ENCODE measurements at regions not wholly inside any gene's neighbourhood (a gene's known extent, or its start where the extent isn't known, plus 50 kb on each side); places are given as distances from the start of the nearest gene placed in this dataset.
A peak's percentile ranks its signal among the peaks of the same experiment; 100 is the strongest.
"Not testable (repeated sequence)": the region's sequence is repeated elsewhere in the genome, so short reads cannot be mapped to it uniquely, and the experiment has no call there.

DNA sequence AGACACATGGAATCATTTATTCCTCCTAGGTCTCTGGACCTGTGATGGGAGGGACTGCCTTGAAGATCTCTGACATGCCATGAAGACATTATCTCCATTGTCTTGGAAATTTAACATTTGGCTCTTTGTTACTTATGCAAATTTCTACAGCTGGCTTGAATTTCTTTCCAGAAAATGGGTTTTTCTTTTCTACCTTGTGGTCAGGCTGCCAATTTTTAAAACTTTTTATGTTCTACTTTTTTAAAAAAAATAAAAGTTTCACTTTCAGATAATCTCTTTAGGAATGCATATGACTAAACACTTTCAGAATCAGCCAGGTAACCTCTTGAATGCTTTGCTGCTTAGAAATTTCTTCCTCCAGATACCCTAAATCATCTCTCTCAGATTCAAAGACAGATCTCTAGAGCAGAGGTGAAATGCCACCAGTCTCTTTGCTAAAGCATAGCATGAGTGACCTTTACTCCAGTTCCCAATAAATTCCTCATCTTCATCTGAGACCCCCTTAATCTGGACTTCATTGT is 209.6 kb downstream of the RPRM start:
- Mint-ChIP-seq H3K9me3 (peaks cover 8 to 10% of the 10 kb centered on the region in 2 donors), H3K4me3 (no peak overlapping the region), H3K36me3 (no peaks in the 10 kb centered on the region), H3K27ac (no peak overlapping the region), H3K27me3 (no peaks in the 10 kb centered on the region), H3K4me1 (no peaks in the 10 kb centered on the region)
- no peak for ATAC-seq (replicated peaks)
- no peak for DNase-seq

GRCh38 chr2:153256876-153257275 is 221.7 kb downstream of the RPRM start:
- not testable (repeated sequence) for DNase-seq

DNA sequence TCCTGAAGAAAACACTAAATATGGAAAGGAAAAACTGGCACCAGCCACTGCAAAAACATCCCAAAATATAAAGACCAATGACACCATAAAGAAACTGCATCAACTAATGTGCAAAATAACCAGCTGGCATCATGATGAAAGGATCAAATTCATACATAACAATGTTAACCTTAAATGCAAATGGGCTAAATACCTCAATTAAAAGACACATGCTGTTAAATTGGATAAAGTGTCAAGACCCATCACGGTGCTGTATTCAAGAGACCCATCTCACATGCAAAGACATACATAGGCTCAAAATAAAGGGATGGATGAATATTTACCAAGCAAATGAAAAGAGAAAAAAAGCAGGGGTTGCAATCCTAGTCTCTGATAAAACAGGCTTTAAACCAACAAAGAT is 231.9 kb downstream of the RPRM start:
- not testable (repeated sequence) for H3K27me3 Mint-ChIP-seq; H3K36me3 Mint-ChIP-seq; H3K4me1 Mint-ChIP-seq; H3K27ac Mint-ChIP-seq; H3K4me3 Mint-ChIP-seq; DNase-seq; ATAC-seq (replicated peaks)
- peaks cover 7 to 11% of the 10 kb centered on the region in 2 donors for H3K9me3 Mint-ChIP-seq

More at GRCh38 chr2:153256876-153257275, 221.7 kb downstream of the RPRM start:
- H3K27ac Mint-ChIP-seq; H3K4me3 Mint-ChIP-seq; H3K36me3 Mint-ChIP-seq; H3K4me1 Mint-ChIP-seq; ATAC-seq (replicated peaks); H3K27me3 Mint-ChIP-seq: not testable (repeated sequence)
- peaks cover 5 to 10% of the 10 kb centered on the region in 2 donors for H3K9me3 Mint-ChIP-seq

GRCh38 chr2:153235516-153235915 is 243.0 kb downstream of the RPRM start:
- Mint-ChIP-seq H3K4me1 (no peaks in the 10 kb centered on the region), H3K36me3 (no peaks in the 10 kb centered on the region)
- ATAC-seq (replicated peaks) = peak; percentile 48 to 72

DNA sequence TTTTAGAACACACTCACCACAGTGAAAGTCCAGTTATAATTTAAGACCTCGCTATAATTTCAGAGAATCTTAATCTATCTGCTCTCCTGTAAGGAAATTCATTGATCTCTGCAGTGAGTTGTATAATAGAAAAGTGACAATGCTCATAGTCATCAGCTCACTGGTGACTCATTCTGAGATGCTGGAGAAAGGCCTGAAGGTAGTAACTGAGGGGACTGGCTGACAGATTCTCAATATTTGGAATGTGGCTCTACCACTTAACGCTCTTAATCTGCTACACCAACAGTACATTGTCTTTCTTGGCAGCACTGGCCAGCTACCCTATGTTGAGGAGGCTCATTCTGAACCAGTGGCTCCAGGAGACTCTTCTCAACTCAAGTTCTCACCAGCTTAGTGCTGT is 246.1 kb downstream of the RPRM start:
- ATAC-seq (replicated peaks) (no peak), DNase-seq (no peak)
- no peaks in the 10 kb centered on the region for H3K27me3 Mint-ChIP-seq
- no peak overlapping the region for H3K27ac Mint-ChIP-seq
- H3K4me3 Mint-ChIP-seq = no peak overlapping the region
- no peaks in the 10 kb centered on the region for H3K36me3 Mint-ChIP-seq
- H3K4me1 Mint-ChIP-seq = no peaks in the 10 kb centered on the region
- H3K9me3 Mint-ChIP-seq = peaks cover 2 to 7% of the 10 kb centered on the region in 2 donors

More at GRCh38 chr2:153235516-153235915, 243.0 kb downstream of the RPRM start:
- no peak for DNase-seq
- H3K9me3 Mint-ChIP-seq = peaks cover 3 to 7% of the 10 kb centered on the region in 2 donors
- no peak overlapping the region for H3K27ac Mint-ChIP-seq
- H3K27me3 Mint-ChIP-seq = no peaks in the 10 kb centered on the region
- H3K4me3 Mint-ChIP-seq = no peak overlapping the region

- ATAC-seq (replicated peaks) (no peak), DNase-seq (no peak)
- H3K36me3 Mint-ChIP-seq = no peaks in the 10 kb centered on the region
- no peak overlapping the region for H3K27ac Mint-ChIP-seq
- no peaks in the 10 kb centered on the region for H3K4me1 Mint-ChIP-seq
- H3K27me3 Mint-ChIP-seq = no peaks in the 10 kb centered on the region
- H3K4me3 Mint-ChIP-seq = no peak overlapping the region
- peaks cover 4 to 6% of the 10 kb centered on the region in 2 donors for H3K9me3 Mint-ChIP-seq
These were observed 247.6 kb downstream of the RPRM start for GRCh38 chr2:153230977-153231376.

DNA sequence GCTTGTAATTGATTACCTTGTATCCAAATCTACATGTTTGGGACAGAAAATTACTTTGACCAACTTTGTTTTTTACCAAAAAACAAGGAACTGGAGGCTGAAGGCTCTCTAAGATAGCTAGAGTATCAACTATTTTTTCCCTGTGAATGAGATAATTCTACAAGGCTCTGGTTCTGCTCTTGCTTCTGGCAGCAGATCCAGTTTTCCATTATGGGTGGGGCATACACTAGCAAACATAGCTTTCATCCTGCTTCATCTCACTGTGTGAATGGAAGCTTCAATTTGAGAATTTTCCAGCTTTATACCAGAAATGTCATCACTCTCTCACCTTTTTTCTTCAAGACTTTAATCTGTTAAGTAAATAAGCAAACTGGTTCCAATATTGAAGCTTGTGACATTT is 249.7 kb downstream of the RPRM start:
- Mint-ChIP-seq H3K4me3 (no peak overlapping the region), H3K36me3 (no peaks in the 10 kb centered on the region), H3K27ac (no peak overlapping the region), H3K27me3 (no peaks in the 10 kb centered on the region), H3K4me1 (no peaks in the 10 kb centered on the region), H3K9me3 (peaks cover 1 to 4% of the 10 kb centered on the region in 2 donors)
- DNase-seq (no peak), ATAC-seq (replicated peaks) (no peak)

GRCh38 chr2:153227981-153228380 is 250.6 kb downstream of the RPRM start:
- Mint-ChIP-seq H3K9me3 (peaks cover 1 to 4% of the 10 kb centered on the region in 2 donors), H3K27me3 (no peaks in the 10 kb centered on the region), H3K4me3 (no peak overlapping the region), H3K36me3 (no peaks in the 10 kb centered on the region), H3K27ac (no peak overlapping the region), H3K4me1 (no peaks in the 10 kb centered on the region)
- ATAC-seq (replicated peaks) (no peak), DNase-seq (no peak)

DNA sequence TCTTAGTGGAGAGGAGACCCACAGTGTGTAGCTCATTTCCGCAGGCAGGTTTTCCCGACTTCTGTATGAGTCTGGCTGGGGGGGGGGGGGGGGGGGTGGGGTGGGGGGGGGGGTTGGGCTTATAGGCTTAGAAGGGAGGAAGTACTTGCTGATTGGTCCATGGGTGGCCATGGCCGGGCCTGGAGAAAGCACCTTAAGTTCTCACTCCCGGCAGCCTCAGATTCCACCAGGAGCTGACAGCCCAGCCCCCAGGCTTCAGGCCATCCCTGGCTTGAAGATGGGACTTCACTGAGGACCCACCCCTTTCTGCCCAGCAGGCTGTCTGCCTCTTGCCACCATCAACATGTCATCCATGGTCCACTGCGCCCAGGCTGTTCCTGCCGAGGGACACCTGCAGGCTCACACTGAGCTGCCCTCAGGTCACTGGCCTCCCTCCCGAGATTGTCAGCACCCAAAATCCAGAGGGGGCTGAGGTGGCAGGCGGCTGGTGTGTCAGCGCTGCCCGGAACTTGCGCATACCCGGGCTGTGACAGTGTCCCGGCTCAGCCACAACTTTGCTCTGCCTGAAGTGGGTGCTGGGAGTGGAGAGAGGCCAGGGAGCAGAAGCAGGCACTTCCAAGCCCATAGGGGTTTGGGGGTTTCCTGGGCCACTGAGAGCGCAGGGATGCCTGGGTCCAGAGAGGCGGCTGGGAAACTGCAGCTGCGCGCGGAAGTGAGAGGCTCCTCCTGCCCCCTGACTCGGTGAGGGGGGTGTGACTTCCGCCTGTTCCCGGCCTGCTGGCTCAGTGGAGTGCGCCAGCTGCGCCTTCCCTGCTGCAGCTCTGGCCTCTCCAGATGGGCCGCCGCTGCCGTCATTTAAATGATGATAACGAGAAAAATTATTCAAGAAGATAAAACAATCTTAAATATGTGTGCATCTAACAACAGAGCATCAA is 256.1 kb downstream of the RPRM start:
- DNase-seq = no peak
- H3K9me3 Mint-ChIP-seq = peaks cover 4 to 5% of the 10 kb centered on the region in 2 donors
- H3K4me3 Mint-ChIP-seq = no peak overlapping the region
- H3K27ac Mint-ChIP-seq = no peak overlapping the region
- no peaks in the 10 kb centered on the region for H3K27me3 Mint-ChIP-seq
- H3K36me3 Mint-ChIP-seq = no peaks in the 10 kb centered on the region
- H3K4me1 Mint-ChIP-seq = no peaks in the 10 kb centered on the region
- no peak for ATAC-seq (replicated peaks)

DNA sequence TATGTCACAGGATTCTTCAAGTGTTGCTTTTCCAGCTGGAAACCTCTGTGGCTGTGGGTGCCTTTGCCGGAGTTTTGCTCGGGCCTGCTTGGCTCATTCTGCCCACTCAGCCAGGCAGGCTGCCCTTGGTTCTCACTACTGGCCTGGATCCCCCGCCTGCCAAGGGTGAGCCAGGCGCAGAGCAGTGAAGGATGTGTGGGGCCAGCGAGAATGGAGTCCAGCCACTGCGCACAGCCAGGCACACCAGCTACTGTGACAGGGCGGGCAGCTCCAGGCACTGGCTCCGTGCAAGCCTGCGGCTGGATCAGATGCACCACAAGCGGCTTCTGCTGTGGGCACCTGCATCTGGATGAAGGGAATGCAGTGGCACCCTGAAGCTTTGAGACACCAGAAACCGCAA is 257.1 kb downstream of the RPRM start:
- H3K4me1 Mint-ChIP-seq = no peaks in the 10 kb centered on the region
- no peaks in the 10 kb centered on the region for H3K36me3 Mint-ChIP-seq
- ATAC-seq (replicated peaks) (no peak), DNase-seq (no peak)
- no peak overlapping the region for H3K27ac Mint-ChIP-seq
- H3K27me3 Mint-ChIP-seq = no peaks in the 10 kb centered on the region
- H3K9me3 Mint-ChIP-seq = peaks cover under 1 to 4% of the 10 kb centered on the region in 2 donors
- no peak overlapping the region for H3K4me3 Mint-ChIP-seq

DNA sequence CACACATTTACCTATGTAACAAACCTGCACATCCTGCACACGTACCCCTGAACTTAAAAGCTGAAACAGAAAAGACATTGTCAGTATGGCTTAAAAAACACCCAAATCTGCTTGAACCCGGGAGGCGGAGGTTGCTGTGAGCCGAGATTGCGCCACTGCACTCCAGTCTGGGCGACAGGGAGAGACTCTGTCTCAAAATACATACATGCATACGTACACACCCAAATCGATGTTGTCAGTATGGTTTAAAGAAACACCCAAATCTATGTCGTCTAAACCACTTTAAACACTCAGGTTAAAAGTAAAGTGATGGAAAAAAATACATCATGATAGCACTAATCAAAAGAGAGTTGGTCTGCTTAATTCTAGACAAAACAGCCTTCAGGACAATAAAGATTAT is 257.5 kb downstream of the RPRM start:
- Mint-ChIP-seq H3K27me3 (no peaks in the 10 kb centered on the region), H3K4me3 (no peak overlapping the region), H3K27ac (no peak overlapping the region), H3K36me3 (no peaks in the 10 kb centered on the region), H3K4me1 (no peaks in the 10 kb centered on the region), H3K9me3 (peaks cover 0 to 4% of the 10 kb centered on the region in 2 donors)
- DNase-seq = no peak
- no peak for ATAC-seq (replicated peaks)

DNA sequence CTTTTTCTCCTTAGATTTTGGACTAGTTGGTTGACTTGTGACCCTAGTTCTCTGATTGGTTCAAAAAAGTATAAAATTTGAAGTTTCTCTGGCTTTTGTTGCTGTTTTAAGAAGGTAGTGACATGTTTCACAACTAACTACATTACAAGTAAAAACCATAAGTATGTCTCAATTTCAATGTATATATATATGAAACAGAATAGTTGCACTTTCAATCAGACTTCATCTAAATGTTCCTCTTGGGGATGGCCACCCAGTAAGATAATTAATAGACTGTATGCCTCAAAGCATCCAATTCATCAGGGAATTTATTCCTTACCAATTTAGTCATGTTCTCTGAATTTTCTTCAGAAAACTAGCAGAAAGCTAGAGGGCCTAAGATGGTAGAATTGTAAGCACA is 259.7 kb downstream of the RPRM start:
- ATAC-seq (replicated peaks) = no peak
- Mint-ChIP-seq H3K4me1 (no peaks in the 10 kb centered on the region), H3K4me3 (no peak overlapping the region), H3K27me3 (no peaks in the 10 kb centered on the region), H3K9me3 (peaks cover 0 to 4% of the 10 kb centered on the region in 2 donors), H3K36me3 (no peaks in the 10 kb centered on the region), H3K27ac (no peak overlapping the region)
- DNase-seq = no peak

GRCh38 chr2:153214337-153214736 is 264.2 kb downstream of the RPRM start:
- DNase-seq (no peak), ATAC-seq (replicated peaks) (no peak)
- Mint-ChIP-seq H3K27me3 (no peaks in the 10 kb centered on the region), H3K4me1 (no peaks in the 10 kb centered on the region), H3K36me3 (no peaks in the 10 kb centered on the region), H3K9me3 (no peaks in the 10 kb centered on the region), H3K27ac (no peak overlapping the region), H3K4me3 (no peak overlapping the region)

DNA sequence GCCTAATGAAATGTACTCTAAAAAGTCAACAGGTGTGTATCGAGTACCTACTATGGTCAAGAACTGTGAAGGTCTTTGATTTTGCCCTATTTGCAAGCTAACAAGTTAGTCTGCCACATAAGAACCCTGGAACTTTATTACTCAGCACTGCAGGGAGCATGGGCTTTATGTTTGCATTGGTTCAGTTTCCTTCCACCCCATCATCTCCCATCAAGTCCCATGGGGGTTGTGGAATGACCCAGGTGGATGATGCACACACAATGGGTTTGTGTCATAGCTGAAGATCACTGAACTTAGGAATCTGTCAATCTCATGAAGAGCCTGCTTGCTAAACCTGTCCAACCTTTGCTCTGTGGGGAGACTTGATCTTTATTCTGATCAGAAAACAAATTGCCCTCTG is 265.5 kb downstream of the RPRM start:
- DNase-seq (no peak), ATAC-seq (replicated peaks) (peak in 1 of 2 donors; percentile 19)
- Mint-ChIP-seq H3K4me3 (no peak overlapping the region), H3K27me3 (no peaks in the 10 kb centered on the region), H3K9me3 (no peaks in the 10 kb centered on the region), H3K27ac (no peak overlapping the region), H3K4me1 (no peaks in the 10 kb centered on the region), H3K36me3 (no peaks in the 10 kb centered on the region)

All from stimulated activated naive B cell treated with anti-CD40 and anti-IgM and Interleukin-4, amounts not matched to agents 10 μg/mL and 1 μg/mL and 100 μg/mL, for 72 hours (primary cell).